Activated naive CD4-positive, alpha-beta T cell treated with anti-CD3 and anti-CD28 coated beads, Interleukin-2, amount 10 ng/mL, durations not matched to agents 7 days and 5 days (primary cell): ENCODE measurements at regions not wholly inside any gene's neighbourhood (a gene's known extent, or its start where the extent isn't known, plus 50 kb on each side); places are given as distances from the start of the nearest gene placed in this dataset.

ENCODE experiments used
- CTCF ChIA-PET: fragments of 350-600 bp; sonication (Branson Sonifier 250); formaldehyde crosslinking; loops from one replicate; lab custom pipeline; 2021; ENCODE audit warnings: antibody characterized with exemption; lab: Charles Lee
- DNase-seq: peaks from one replicate; pipeline ENCODE4 v3.0.0-alpha.2; 2020
- H3K27ac Mint-ChIP-seq: one replicate; pipeline ENCODE4 v1.8.0; 2021; ENCODE audit warnings: mild to moderate bottlenecking, moderate library complexity, mixed read lengths
- H3K27me3 Mint-ChIP-seq: one replicate; pipeline ENCODE4 v1.8.0; 2021; ENCODE audit warnings: mild to moderate bottlenecking, mixed read lengths
- H3K36me3 Mint-ChIP-seq: one replicate; pipeline ENCODE4 v1.8.0; 2021; ENCODE audit warnings: mixed read lengths
- H3K4me1 Mint-ChIP-seq: one replicate; pipeline ENCODE4 v1.8.0; 2021; ENCODE audit warnings: mixed read lengths
- H3K4me3 Mint-ChIP-seq: one replicate; pipeline ENCODE4 v1.8.0; 2021; ENCODE audit warnings: mild to moderate bottlenecking, moderate library complexity, mixed read lengths
- H3K9me3 Mint-ChIP-seq: one replicate; pipeline ENCODE4 v1.8.0; 2021; ENCODE audit warnings: mixed read lengths

GRCh38 chr14:56708704-56709103 is 101.6 kb downstream of the OTX2 start:
- H3K4me1 Mint-ChIP-seq: no peaks in the 10 kb centered on the region
- H3K27ac Mint-ChIP-seq: no peak overlapping the region
- H3K4me3 Mint-ChIP-seq: no peak overlapping the region
- peaks cover 28% of the 10 kb centered on the region for H3K27me3 Mint-ChIP-seq
- no peaks in the 10 kb centered on the region for H3K36me3 Mint-ChIP-seq
- CTCF ChIA-PET: no interaction called here
- H3K9me3 Mint-ChIP-seq: no peaks in the 10 kb centered on the region
- no peak for DNase-seq

- no peak for DNase-seq
- CTCF ChIA-PET: interaction anchor here (0.8 kb wide), 1 partner anchor 10 kb away, joined by 4 read pairs; no protein-coding TSS in a partner anchor
- Mint-ChIP-seq H3K27ac (no peak overlapping the region), H3K4me3 (no peak overlapping the region), H3K4me1 (no peaks in the 10 kb centered on the region), H3K9me3 (no peaks in the 10 kb centered on the region), H3K36me3 (no peaks in the 10 kb centered on the region), H3K27me3 (peaks cover 18% of the 10 kb centered on the region)
Observed at GRCh38 chr14:56703947-56704346, 106.3 kb downstream of the OTX2 start.

- H3K9me3 Mint-ChIP-seq: no peaks in the 10 kb centered on the region
- H3K27me3 Mint-ChIP-seq: peaks cover 13% of the 10 kb centered on the region
- H3K36me3 Mint-ChIP-seq: no peaks in the 10 kb centered on the region
- DNase-seq: no peak
- no peak overlapping the region for H3K27ac Mint-ChIP-seq
- H3K4me3 Mint-ChIP-seq: no peak overlapping the region
- H3K4me1 Mint-ChIP-seq: no peaks in the 10 kb centered on the region
- CTCF ChIA-PET: no interaction called here
Observed at GRCh38 chr14:56702515-56702914, 107.8 kb downstream of the OTX2 start.
